ENCODE measurements at regions not wholly inside any gene's neighbourhood (a gene's known extent, or its start where the extent isn't known, plus 50 kb on each side); places are given as distances from the start of the nearest gene placed in this dataset.
"Not testable (repeated sequence)": the region's sequence is repeated elsewhere in the genome, so short reads cannot be mapped to it uniquely, and the experiment has no call there.

- no peak for DNase-seq (ENCODE audit: low read depth in 2 of 3, low spot score in 2 of 3)
Observed at GRCh38 chr2:49351560-49351959, 197.2 kb upstream of the FSHR start.

- no peak for DNase-seq (ENCODE audit: low read depth in 2 of 3, low spot score in 2 of 3)
Observed at GRCh38 chr2:49343638-49344037, 189.3 kb upstream of the FSHR start.

GRCh38 chr2:49342156-49342555 is 187.8 kb upstream of the FSHR start:
- no peak for DNase-seq (ENCODE audit: low read depth in 2 of 3, low spot score in 2 of 3)

GRCh38 chr2:49335546-49335945 is 181.2 kb upstream of the FSHR start:
- no peak for DNase-seq (ENCODE audit: low read depth in 2 of 3, low spot score in 2 of 3)

GRCh38 chr2:49332415-49332814 is 178.1 kb upstream of the FSHR start:
- DNase-seq (ENCODE audit: low read depth in 2 of 3, low spot score in 2 of 3), result no peak

GRCh38 chr2:49318531-49318930 is 164.2 kb upstream of the FSHR start:
- no peak for DNase-seq (ENCODE audit: low read depth in 2 of 3, low spot score in 2 of 3)

- no peak for DNase-seq (ENCODE audit: low read depth in 2 of 3, low spot score in 2 of 3)
Observed at GRCh38 chr2:49309461-49309860, 155.1 kb upstream of the FSHR start.

- no peak for DNase-seq (ENCODE audit: low read depth in 2 of 3, low spot score in 2 of 3)
Observed at GRCh38 chr2:49306925-49307324, 152.6 kb upstream of the FSHR start.

- not testable (repeated sequence) for DNase-seq (ENCODE audit: low read depth in 2 of 3, low spot score in 2 of 3)
Observed at GRCh38 chr2:49298693-49299092, 144.4 kb upstream of the FSHR start.

GRCh38 chr2:49298230-49298629 is 143.9 kb upstream of the FSHR start:
- no peak for DNase-seq (ENCODE audit: low read depth in 2 of 3, low spot score in 2 of 3)

GRCh38 chr2:49296107-49296867 is 142.0 kb upstream of the FSHR start:
- no peak for DNase-seq (ENCODE audit: low read depth in 2 of 3, low spot score in 2 of 3)

- no peak for DNase-seq (ENCODE audit: low read depth in 2 of 3, low spot score in 2 of 3)
Observed at GRCh38 chr2:49294225-49294624, 139.9 kb upstream of the FSHR start.

- DNase-seq (ENCODE audit: low read depth in 2 of 3, low spot score in 2 of 3), result no peak
Observed at GRCh38 chr2:49291619-49292018, 137.3 kb upstream of the FSHR start.

GRCh38 chr2:49289711-49290110 is 135.4 kb upstream of the FSHR start:
- no peak for DNase-seq (ENCODE audit: low read depth in 2 of 3, low spot score in 2 of 3)

- no peak for DNase-seq (ENCODE audit: low read depth in 2 of 3, low spot score in 2 of 3)
Observed at GRCh38 chr2:49288902-49289700, 134.8 kb upstream of the FSHR start.

GRCh38 chr2:49288113-49288705 is 133.9 kb upstream of the FSHR start:
- no peak for DNase-seq (ENCODE audit: low read depth in 2 of 3, low spot score in 2 of 3)

- DNase-seq (ENCODE audit: low read depth in 2 of 3, low spot score in 2 of 3), result no peak
Observed at GRCh38 chr2:49286726-49287125, 132.4 kb upstream of the FSHR start.

- DNase-seq (ENCODE audit: low read depth in 2 of 3, low spot score in 2 of 3), result no peak
Observed at GRCh38 chr2:49286045-49286444, 131.7 kb upstream of the FSHR start.

- no peak for DNase-seq (ENCODE audit: low read depth in 2 of 3, low spot score in 2 of 3)
Observed at GRCh38 chr2:49278561-49278960, 124.2 kb upstream of the FSHR start.

GRCh38 chr2:49278141-49278540 is 123.8 kb upstream of the FSHR start:
- DNase-seq (ENCODE audit: low read depth in 2 of 3, low spot score in 2 of 3), result no peak

- no peak for DNase-seq (ENCODE audit: low read depth in 2 of 3, low spot score in 2 of 3)
Observed at GRCh38 chr2:49271060-49271606, 116.8 kb upstream of the FSHR start.

Measured in hematopoietic multipotent progenitor cell (in vitro differentiated cells).